HG03039 (cell line): ENCODE measurements at regions not wholly inside any gene's neighbourhood (a gene's known extent, or its start where the extent isn't known, plus 50 kb on each side); places are given as distances from the start of the nearest gene placed in this dataset.

Source experiments
- ATAC-seq: cut with Tn5 transposase; IDR thresholded peaks from one replicate; pipeline ENCODE4 v1.9.1; 2021; ENCODE audit warnings: mild to moderate bottlenecking, moderate library complexity; ENCODE audit not compliant: unreplicated experiment

DNA sequence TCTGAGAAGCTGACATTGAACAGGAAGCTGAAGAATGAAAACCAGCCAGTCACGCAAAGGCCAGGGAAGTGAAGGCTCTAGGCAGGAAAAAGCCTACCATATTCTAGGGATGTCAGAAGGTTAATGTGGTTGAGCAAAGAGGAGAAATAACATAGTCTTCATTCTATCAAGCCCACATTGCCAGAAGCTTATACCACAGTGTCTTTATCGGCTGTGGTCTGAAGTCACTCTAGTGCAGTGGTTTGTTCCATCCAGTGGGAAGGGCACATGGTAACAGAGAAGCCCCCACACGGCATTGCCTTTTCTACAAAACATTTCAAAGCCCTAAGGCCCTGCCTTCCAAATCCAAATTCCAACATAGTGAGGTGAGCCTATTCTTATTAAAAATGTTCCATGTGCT lies 311.3 kb downstream of the TNS1 start:
- no peak for ATAC-seq

DNA sequence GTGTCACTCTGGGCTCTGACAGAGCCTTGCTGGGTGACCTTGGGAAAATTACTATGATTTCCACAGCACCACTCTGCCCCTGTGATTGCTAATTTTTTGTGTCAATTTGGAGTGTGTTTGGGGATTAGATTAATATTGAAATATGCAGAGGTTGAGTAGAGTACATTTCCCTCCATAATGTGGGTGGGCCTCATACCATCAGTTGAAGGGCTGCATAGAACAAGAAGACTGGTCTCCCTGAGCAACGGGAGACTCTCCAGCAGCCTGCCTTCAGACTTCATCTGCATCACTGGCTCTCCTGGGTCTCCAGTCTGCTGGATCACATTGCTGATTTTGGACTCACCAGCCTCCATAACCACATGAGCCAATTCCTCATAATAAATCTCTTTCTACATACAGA lies 313.7 kb downstream of the TNS1 start:
- ATAC-seq, result no peak

- no peak for ATAC-seq
Observed at GRCh38 chr2:217688494-217688893, 314.3 kb downstream of the TNS1 start.

- no peak for ATAC-seq
Observed at GRCh38 chr2:217687771-217688170, 315.0 kb downstream of the TNS1 start.

- ATAC-seq, result no peak
Observed at GRCh38 chr2:217685255-217685605, 317.6 kb downstream of the TNS1 start.

- ATAC-seq, result no peak
Observed at GRCh38 chr2:217684431-217685254, 318.2 kb downstream of the TNS1 start.

GRCh38 chr2:217683106-217683870 lies 319.5 kb downstream of the TNS1 start:
- ATAC-seq, result no peak

DNA sequence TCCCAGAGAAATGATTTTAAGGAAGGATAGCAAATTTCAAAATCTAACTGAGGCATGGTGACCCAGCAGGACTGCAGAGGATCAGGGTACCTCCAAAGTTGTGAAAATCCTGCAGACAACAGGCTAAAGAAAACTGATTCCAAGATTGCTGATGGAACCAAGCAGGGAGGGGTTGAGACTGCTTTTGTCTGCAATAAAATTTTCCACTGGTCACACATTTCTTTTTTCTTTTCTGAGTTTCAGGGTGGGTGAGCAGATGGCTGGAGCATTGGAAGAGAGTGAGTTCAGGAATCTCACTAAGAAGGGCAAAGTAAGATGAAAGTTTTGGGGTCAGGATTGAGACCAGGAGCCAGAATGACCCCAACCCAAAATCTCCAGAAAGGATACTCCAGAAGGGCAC lies 321.0 kb downstream of the TNS1 start:
- ATAC-seq, result no peak

- no peak for ATAC-seq
Observed at GRCh38 chr2:217680381-217680780, 322.4 kb downstream of the TNS1 start.

- no peak for ATAC-seq
Observed at GRCh38 chr2:217673627-217674026, 329.2 kb downstream of the TNS1 start.

- ATAC-seq, result no peak
Observed at GRCh38 chr2:217672472-217672871, 330.3 kb downstream of the TNS1 start.

DNA sequence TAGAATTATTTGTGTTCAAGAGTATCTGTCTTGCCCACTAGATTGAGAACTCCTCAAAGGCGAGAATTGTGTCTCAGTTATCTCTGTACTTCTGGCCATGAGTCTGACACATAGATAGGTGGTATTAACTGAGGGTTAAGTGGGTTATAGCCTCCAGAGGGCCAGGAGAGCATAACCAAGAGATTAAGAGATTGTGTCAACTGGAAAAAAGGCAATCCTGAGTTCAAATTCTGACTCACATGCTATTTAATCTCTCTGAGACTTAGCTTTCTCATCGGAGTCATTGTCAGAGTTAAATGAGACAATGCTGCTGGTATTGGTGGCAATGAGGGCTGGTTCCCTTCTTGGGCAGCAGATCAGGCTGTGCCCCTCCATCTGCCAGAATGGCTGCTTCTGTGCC lies 330.9 kb downstream of the TNS1 start:
- no peak for ATAC-seq

GRCh38 chr2:217671075-217671474 lies 331.7 kb downstream of the TNS1 start:
- no peak for ATAC-seq

DNA sequence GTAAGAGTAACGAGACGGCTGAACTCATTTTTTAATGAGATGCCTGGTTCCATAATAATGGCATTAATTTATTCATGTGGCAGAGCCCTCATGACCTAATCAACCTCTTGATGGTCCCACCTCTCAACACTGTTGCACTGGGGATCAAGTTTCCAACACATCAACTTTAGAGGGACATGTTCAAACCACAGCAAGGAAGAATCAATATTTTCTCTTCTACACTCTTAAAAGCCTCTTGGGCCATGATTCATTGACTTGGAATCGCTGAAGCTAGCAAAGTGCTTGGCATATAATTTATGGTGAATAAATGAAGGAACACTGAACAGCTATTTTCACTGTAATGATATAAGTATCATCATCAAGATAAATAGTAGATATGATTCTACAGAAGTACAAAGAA lies 333.0 kb downstream of the TNS1 start:
- ATAC-seq, result no peak

- ATAC-seq, result no peak
Observed at GRCh38 chr2:217667512-217667911, 335.3 kb downstream of the TNS1 start.

- ATAC-seq, result no peak
Observed at GRCh38 chr2:217667035-217667434, 335.8 kb downstream of the TNS1 start.

DNA sequence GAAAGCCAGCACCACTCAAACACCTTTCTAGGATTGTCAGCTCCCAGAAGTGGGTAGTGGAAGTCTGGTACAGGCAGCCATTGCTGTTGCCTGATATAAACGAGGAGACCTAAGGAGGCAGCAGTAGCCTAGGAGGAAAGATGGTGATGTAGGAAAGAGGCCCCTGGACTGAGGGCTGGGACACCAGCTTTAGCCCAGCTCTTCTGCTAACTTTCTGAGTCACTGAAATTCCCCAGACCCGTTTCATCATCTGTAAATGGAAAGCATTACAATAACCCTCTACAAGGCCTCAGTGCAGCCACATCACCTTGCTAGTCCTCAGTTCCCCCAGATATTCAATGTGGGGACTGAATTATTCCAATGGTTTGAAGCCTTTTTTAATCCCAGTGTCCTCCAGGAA lies 336.5 kb downstream of the TNS1 start:
- ATAC-seq, result no peak

DNA sequence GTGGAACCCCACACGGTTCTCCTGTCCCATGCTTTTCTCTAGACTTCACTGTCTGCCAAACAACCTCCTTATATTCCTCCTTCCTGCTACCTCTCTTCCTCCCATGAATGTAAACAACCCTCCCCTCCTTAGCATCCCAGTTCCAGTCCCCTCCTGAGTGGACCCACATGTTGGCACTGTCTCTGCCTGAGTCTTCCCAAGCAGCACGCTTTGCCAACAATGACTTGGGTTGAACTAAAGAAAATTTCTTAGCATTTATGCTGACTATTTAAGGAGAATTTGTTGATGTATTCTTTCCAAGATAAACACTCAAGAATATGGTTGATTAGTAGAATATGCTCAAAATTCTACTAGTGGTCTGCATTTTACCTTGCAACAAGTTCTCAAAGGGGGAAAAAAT lies 338.0 kb downstream of the TNS1 start:
- no peak for ATAC-seq

- no peak for ATAC-seq
Observed at GRCh38 chr2:217662984-217663602, 339.7 kb downstream of the TNS1 start.

DNA sequence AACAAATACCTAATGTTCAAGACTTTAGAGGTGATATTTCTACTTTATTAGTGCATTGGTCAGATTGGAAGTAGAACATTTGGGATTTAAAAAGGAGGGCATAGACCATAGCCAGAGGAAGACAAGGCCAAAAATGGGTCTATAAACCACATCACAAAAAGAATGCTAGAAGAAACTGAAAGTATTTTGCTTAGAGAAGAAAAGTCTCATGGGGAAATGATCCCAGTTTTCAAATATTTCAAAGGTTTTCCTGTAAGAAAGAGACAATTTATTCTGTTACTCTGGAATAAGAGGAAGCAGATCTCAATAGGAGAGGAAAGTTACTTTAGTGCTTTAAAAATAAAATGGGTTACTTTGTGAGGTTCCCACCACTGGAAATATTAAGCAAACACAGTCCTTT lies 341.4 kb downstream of the TNS1 start:
- no peak for ATAC-seq

- no peak for ATAC-seq
Observed at GRCh38 chr2:217660423-217660822, 342.4 kb downstream of the TNS1 start.

GRCh38 chr2:217658806-217659205 lies 344.0 kb downstream of the TNS1 start:
- no peak for ATAC-seq
